ENCODE measurements at regions not wholly inside any gene's neighbourhood (a gene's known extent, or its start where the extent isn't known, plus 50 kb on each side); places are given as distances from the start of the nearest gene placed in this dataset.

GRCh38 chr13:33526718-33527117 lies 241.2 kb upstream of the STARD13 start (continued):
- no peak for TF ChIP-seq FOXP4 (CRISPR knock-in tag; IDR thresholded peaks at IDR 0.05)
- no peak for TF ChIP-seq STAT6 (CRISPR knock-in tag; conservative IDR thresholded peaks at IDR 0.05; ENCODE audit: low read depth)

- CTCF ChIA-PET: no interaction called here
- ATAC-seq (no peak), DNase-seq (ENCODE audit: low spot score) (no peak)
- Mint-ChIP-seq H3K4me3 (no peak overlapping the region), H3K36me3 (peaks cover 3% of the 10 kb centered on the region; the same call in 1 of the 2 replicates), H3K27me3 (ENCODE audit: low read depth) (no peaks in the 10 kb centered on the region), H3K9me3 (peaks cover 16% of the 10 kb centered on the region), H3K4me1 (peaks cover 8% of the 10 kb centered on the region; the same call in 1 of the 2 replicates), H3K27ac (no peak overlapping the region)
- POLR2A ChIA-PET: no interaction called here
- TF ChIP-seq ZNF532 (CRISPR knock-in tag; IDR thresholded peaks at IDR 0.05; ENCODE audit: borderline replicate concordance): no peak
- no peak for TF ChIP-seq GRHL2 (CRISPR knock-in tag; IDR thresholded peaks at IDR 0.05; ENCODE audit: insufficient replicate concordance, severe bottlenecking)
- no peak for TF ChIP-seq FOXP4 (CRISPR knock-in tag; IDR thresholded peaks at IDR 0.05)
- no peak for TF ChIP-seq NFYB (CRISPR knock-in tag; conservative IDR thresholded peaks at IDR 0.05; ENCODE audit: low read depth)
- TF ChIP-seq MAX (CRISPR knock-in tag; IDR thresholded peaks at IDR 0.05): no peak
- no peak for TF ChIP-seq ZNF232 (CRISPR knock-in tag; IDR thresholded peaks at IDR 0.05)
- TF ChIP-seq TEAD1 (CRISPR knock-in tag; IDR thresholded peaks at IDR 0.05): no peak
- TF ChIP-seq MLX (CRISPR knock-in tag; IDR thresholded peaks at IDR 0.05): no peak
- TF ChIP-seq ZNF219 (CRISPR knock-in tag; IDR thresholded peaks at IDR 0.05; ENCODE audit: borderline replicate concordance): no peak
- TF ChIP-seq OVOL2 (CRISPR knock-in tag; IDR thresholded peaks at IDR 0.05; ENCODE audit: borderline replicate concordance): no peak
- no peak for TF ChIP-seq GTF2I (CRISPR knock-in tag; conservative IDR thresholded peaks at IDR 0.05)
- no peak for TF ChIP-seq USF2 (CRISPR knock-in tag; IDR thresholded peaks at IDR 0.05)
- no peak for TF ChIP-seq ZNF281 (CRISPR knock-in tag; IDR thresholded peaks at IDR 0.05)
- TF ChIP-seq E2F5 (CRISPR knock-in tag; IDR thresholded peaks at IDR 0.05): no peak
- TF ChIP-seq NR3C1 (CRISPR knock-in tag; conservative IDR thresholded peaks at IDR 0.05; ENCODE audit: low read depth): no peak
Measured at GRCh38 chr13:33528896-33529295, 243.3 kb upstream of the STARD13 start.
